ENCODE measurements at regions not wholly inside any gene's neighbourhood (a gene's known extent, or its start where the extent isn't known, plus 50 kb on each side); places are given as distances from the start of the nearest gene placed in this dataset.

DNA sequence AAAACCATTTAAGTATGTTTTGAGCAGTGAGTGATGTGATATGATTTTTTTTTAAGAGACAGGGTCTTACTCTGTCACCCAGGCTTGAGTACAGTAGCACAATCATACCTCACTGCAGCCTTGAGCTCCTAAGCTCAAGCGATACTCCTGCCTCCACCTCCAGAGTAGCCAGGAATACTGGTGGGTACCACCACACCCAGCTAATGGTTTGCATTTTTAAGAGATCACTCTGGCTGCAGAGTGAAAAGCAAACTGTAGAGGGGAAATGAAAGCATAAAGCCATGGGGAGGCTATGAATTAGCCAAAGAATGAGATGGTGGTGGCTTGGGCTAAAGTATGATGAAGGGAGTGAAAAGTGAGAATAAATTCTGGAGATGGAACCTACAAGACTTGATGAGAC, 199.1 kb downstream of the HINT1 start:
- TF ChIP-seq, protein P1, sequence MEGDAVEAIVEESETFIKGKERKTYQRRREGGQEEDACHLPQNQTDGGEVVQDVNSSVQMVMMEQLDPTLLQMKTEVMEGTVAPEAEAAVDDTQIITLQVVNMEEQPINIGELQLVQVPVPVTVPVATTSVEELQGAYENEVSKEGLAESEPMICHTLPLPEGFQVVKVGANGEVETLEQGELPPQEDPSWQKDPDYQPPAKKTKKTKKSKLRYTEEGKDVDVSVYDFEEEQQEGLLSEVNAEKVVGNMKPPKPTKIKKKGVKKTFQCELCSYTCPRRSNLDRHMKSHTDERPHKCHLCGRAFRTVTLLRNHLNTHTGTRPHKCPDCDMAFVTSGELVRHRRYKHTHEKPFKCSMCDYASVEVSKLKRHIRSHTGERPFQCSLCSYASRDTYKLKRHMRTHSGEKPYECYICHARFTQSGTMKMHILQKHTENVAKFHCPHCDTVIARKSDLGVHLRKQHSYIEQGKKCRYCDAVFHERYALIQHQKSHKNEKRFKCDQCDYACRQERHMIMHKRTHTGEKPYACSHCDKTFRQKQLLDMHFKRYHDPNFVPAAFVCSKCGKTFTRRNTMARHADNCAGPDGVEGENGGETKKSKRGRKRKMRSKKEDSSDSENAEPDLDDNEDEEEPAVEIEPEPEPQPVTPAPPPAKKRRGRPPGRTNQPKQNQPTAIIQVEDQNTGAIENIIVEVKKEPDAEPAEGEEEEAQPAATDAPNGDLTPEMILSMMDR (conservative IDR thresholded peaks at IDR 0.05): no peak
- no peak for TF ChIP-seq ZFX (IDR thresholded peaks at IDR 0.05)
